Breast epithelium (tissue), 4 donors: ENCODE measurements at regions not wholly inside any gene's neighbourhood (a gene's known extent, or its start where the extent isn't known, plus 50 kb on each side); places are given as distances from the start of the nearest gene placed in this dataset.

ENCODE experiments used
- DNase-seq, 2 donors: peaks; one replicate each; pipeline ENCODE4 v3.0.0-alpha.2; 2019; ENCODE audit warnings: low spot score in 2 of 2
- H3K27ac ChIP-seq, 2 donors: fragments of 200-600 bp; sonication (generic) in 1 of 2; one replicate each; pipeline ENCODE4 v1.5.1; 2016 to 2019; ENCODE audit warnings: mild to moderate bottlenecking in 1 of 2
- H3K27me3 ChIP-seq, 2 donors: fragments of 200-600 bp; sonication (generic) in 1 of 2; one replicate each; pipeline versions ENCODE4 v1.5.1 to v1.6.0; 2017 to 2019; ENCODE audit warnings: control low read depth in 1 of 2, mild to moderate bottlenecking in 1 of 2
- H3K36me3 ChIP-seq: fragments of 200-600 bp; one replicate; pipeline ENCODE4 v1.5.1; 2019
- H3K4me1 ChIP-seq, 2 donors: fragments of 200-600 bp; sonication (generic); one replicate each; pipeline ENCODE4 v1.5.1; 2016 to 2019; ENCODE audit warnings: control low read depth in 1 of 2
- H3K4me3 ChIP-seq, 3 donors: fragments of 200-600 bp; sonication (generic); 1 replicate in 2 of 3; 2 replicates in 1 of 3; pipeline ENCODE4 v1.5.1; 2016 to 2019; ENCODE audit warnings: mild to moderate bottlenecking in 3 of 3, moderate library complexity in 2 of 3
- H3K9me3 ChIP-seq, 2 donors: fragments of 200-600 bp; sonication (generic) in 1 of 2; one replicate each; pipeline ENCODE4 v1.5.1; 2016 to 2019; ENCODE audit warnings: control low read depth in 1 of 2
- CTCF ChIP-seq, 3 donors: fragments of 450-650 bp; IDR thresholded peaks; one replicate each; pipeline ENCODE4 v1.5.1; 2016 to 2017; ENCODE audit warnings: antibody characterized with exemption in 3 of 3, mild to moderate bottlenecking in 3 of 3, moderate library complexity in 3 of 3
- POLR2A ChIP-seq: fragments of 450-650 bp; IDR thresholded peaks from one replicate; pipeline ENCODE4 v1.6.1; 2016; ENCODE audit warnings: antibody characterized with exemption, mild to moderate bottlenecking, moderate library complexity
- POLR2AphosphoS5 ChIP-seq, 3 donors: sonication (generic); formaldehyde crosslinking; IDR thresholded peaks; one replicate each; pipeline ENCODE4 v1.6.1; 2017; ENCODE audit warnings: antibody characterized with exemption in 3 of 3
- intact Hi-C: fragments of 100-400 bp; cut with DNase I; formaldehyde crosslinking; loops from one replicate; pipeline ENCODE4 v1.15.1; 2023; ENCODE audit warnings: low total_unique reads

- no peaks in the 10 kb centered on the region for H3K4me1 ChIP-seq
- H3K9me3 ChIP-seq, result no peaks in the 10 kb centered on the region
- H3K27ac ChIP-seq, result no peak overlapping the region
- H3K36me3 ChIP-seq, result no peaks in the 10 kb centered on the region
- no peak for DNase-seq
- H3K27me3 ChIP-seq, result no peaks in the 10 kb centered on the region
- H3K4me3 ChIP-seq, result no peak overlapping the region
- intact Hi-C loops, result no loop called here
- no peak for TF ChIP-seq POLR2AphosphoS5 (IDR thresholded peaks at IDR 0.05)
- no peak for TF ChIP-seq CTCF (IDR thresholded peaks at IDR 0.05)
- no peak for TF ChIP-seq POLR2A
Observed at GRCh38 chr4:26065833-26066232, 151.8 kb downstream of the SMIM20 start.

GRCh38 chr4:26067035-26067434 lies 153.0 kb downstream of the SMIM20 start:
- Histone ChIP-seq H3K27me3 (no peaks in the 10 kb centered on the region), H3K36me3 (no peaks in the 10 kb centered on the region), H3K4me1 (no peaks in the 10 kb centered on the region), H3K4me3 (no peak overlapping the region), H3K9me3 (no peaks in the 10 kb centered on the region), H3K27ac (no peak overlapping the region)
- intact Hi-C loops, result no loop called here
- no peak for DNase-seq
- TF ChIP-seq CTCF (IDR thresholded peaks at IDR 0.05) (no peak), POLR2AphosphoS5 (IDR thresholded peaks at IDR 0.05) (no peak), POLR2A (no peak)

- Histone ChIP-seq H3K4me3 (no peak overlapping the region), H3K9me3 (no peaks in the 10 kb centered on the region), H3K27ac (no peak overlapping the region), H3K4me1 (no peaks in the 10 kb centered on the region), H3K27me3 (no peaks in the 10 kb centered on the region), H3K36me3 (no peaks in the 10 kb centered on the region)
- TF ChIP-seq CTCF (IDR thresholded peaks at IDR 0.05) (no peak), POLR2AphosphoS5 (IDR thresholded peaks at IDR 0.05) (no peak), POLR2A (no peak)
- DNase-seq, result no peak
- intact Hi-C loops, result no loop called here
Observed at GRCh38 chr4:26069218-26069617, 155.2 kb downstream of the SMIM20 start.

- intact Hi-C loops, result no loop called here
- TF ChIP-seq CTCF (IDR thresholded peaks at IDR 0.05), result no peak
- TF ChIP-seq POLR2A, result no peak
- no peak for TF ChIP-seq POLR2AphosphoS5 (IDR thresholded peaks at IDR 0.05)
- no peaks in the 10 kb centered on the region for H3K9me3 ChIP-seq
- no peaks in the 10 kb centered on the region for H3K27me3 ChIP-seq
- no peak overlapping the region for H3K4me3 ChIP-seq
- H3K36me3 ChIP-seq, result no peaks in the 10 kb centered on the region
- no peak overlapping the region for H3K27ac ChIP-seq
- no peak for DNase-seq
- H3K4me1 ChIP-seq, result no peaks in the 10 kb centered on the region
Observed at GRCh38 chr4:26071688-26072087, 157.7 kb downstream of the SMIM20 start.

GRCh38 chr4:26073886-26074560 lies 160.0 kb downstream of the SMIM20 start:
- Histone ChIP-seq H3K4me3 (no peak overlapping the region), H3K27ac (peak overlapping the region; percentile 13 to 41), H3K27me3 (no peaks in the 10 kb centered on the region), H3K4me1 (no peaks in the 10 kb centered on the region), H3K9me3 (no peaks in the 10 kb centered on the region), H3K36me3 (no peaks in the 10 kb centered on the region)
- DNase-seq, result no peak
- TF ChIP-seq POLR2AphosphoS5 (IDR thresholded peaks at IDR 0.05) (no peak), POLR2A (no peak), CTCF (IDR thresholded peaks at IDR 0.05) (no peak)
- intact Hi-C loops, result loop anchor here (2.0 kb wide), 1 partner anchor 53 kb away; no protein-coding TSS in a partner anchor
